Activated CD8-positive, alpha-beta T cell treated with anti-CD3 and anti-CD28 coated beads for 36 hours (primary cell): ENCODE measurements at regions not wholly inside any gene's neighbourhood (a gene's known extent, or its start where the extent isn't known, plus 50 kb on each side); places are given as distances from the start of the nearest gene placed in this dataset.

Source experiments
- ATAC-seq: fragments of 200-7000 bp; cut with Tn5 transposase; one replicate; pipeline ENCODE4 v1.10.0; 2021; ENCODE audit warnings: mild to moderate bottlenecking, moderate library complexity
- CTCF ChIA-PET: fragments of 350-600 bp; sonication (Branson Sonifier 250); formaldehyde crosslinking; loops from one replicate; lab custom pipeline; 2021; ENCODE audit warnings: antibody characterized with exemption; lab: Charles Lee
- POLR2A ChIA-PET: fragments of 350-600 bp; sonication (Branson Sonifier 250); formaldehyde crosslinking; loops from one replicate; lab custom pipeline; 2021; ENCODE audit warnings: antibody characterized with exemption; lab: Charles Lee
- DNase-seq: peaks from one replicate; pipeline ENCODE4 v3.0.0-alpha.2; 2020
- H3K27ac Mint-ChIP-seq: one replicate; pipeline ENCODE4 v1.8.0; 2021; ENCODE audit warnings: mild to moderate bottlenecking, mixed read lengths
- H3K27me3 Mint-ChIP-seq: one replicate; pipeline ENCODE4 v1.8.0; 2021; ENCODE audit warnings: mixed read lengths
- H3K36me3 Mint-ChIP-seq: one replicate; pipeline ENCODE4 v1.8.0; 2021; ENCODE audit warnings: low read depth, mixed read lengths
- H3K4me1 Mint-ChIP-seq: one replicate; pipeline ENCODE4 v1.8.0; 2021; ENCODE audit warnings: low read depth, mixed read lengths
- H3K4me3 Mint-ChIP-seq: one replicate; pipeline ENCODE4 v1.8.0; 2021; ENCODE audit warnings: mild to moderate bottlenecking, moderate library complexity, mixed read lengths
- H3K9me3 Mint-ChIP-seq: one replicate; pipeline ENCODE4 v1.8.0; 2021; ENCODE audit warnings: mixed read lengths
- intact Hi-C: fragments of 100-400 bp; cut with micrococcal nuclease; formaldehyde crosslinking; loops from one replicate; pipeline ENCODE4 v1.10.0; 2022
- TF ChIP-seq, protein P1 (sequence below): fragments of 200-600 bp; IDR thresholded peaks from one replicate; pipeline ENCODE4 v1.8.0; 2022; ENCODE audit warnings: antibody characterized with exemption, mild to moderate bottlenecking

DNA sequence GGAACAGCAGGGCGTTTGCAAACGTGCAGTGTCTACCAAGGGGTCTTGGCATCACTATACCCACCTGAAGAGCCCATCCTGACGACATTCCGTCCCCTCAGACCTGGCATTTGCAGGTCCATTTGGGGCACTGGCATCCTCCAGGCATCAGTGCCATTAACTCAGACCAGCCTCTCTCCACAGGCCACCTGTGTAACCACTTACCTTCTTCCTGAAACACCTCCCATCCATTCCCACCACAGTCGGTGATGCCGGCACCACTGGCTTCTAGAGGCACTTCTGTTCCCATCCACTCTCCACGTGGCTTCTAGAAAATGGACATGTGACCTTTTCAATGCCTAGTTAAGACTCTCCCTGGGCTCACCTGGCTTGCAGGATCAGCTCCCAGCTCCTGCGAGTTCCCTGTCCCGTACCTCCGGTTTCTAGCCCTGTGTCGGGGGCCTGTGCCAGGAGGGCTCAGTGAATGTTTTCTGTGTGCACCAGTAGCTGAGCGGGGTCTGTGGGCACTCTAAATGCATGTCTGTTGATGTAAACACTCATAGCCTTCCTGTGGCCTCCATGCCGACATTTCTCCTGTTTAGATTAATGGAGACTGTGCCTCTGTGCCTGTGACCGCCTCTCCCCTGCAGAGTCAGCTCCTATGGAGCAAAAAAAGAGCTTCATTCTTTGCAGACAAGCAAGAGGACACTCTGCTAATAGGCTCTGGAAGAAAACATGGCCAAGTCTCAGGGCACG lies 458.0 kb upstream of the HS6ST1 start:
- H3K27ac Mint-ChIP-seq, result no peak overlapping the region
- ChIA-PET CTCF (no interaction called here), POLR2A (no interaction called here)
- no peaks in the 10 kb centered on the region for H3K4me1 Mint-ChIP-seq
- no peaks in the 10 kb centered on the region for H3K36me3 Mint-ChIP-seq
- DNase-seq (no peak), ATAC-seq (no peak)
- H3K27me3 Mint-ChIP-seq, result no peaks in the 10 kb centered on the region
- TF ChIP-seq, protein P1, sequence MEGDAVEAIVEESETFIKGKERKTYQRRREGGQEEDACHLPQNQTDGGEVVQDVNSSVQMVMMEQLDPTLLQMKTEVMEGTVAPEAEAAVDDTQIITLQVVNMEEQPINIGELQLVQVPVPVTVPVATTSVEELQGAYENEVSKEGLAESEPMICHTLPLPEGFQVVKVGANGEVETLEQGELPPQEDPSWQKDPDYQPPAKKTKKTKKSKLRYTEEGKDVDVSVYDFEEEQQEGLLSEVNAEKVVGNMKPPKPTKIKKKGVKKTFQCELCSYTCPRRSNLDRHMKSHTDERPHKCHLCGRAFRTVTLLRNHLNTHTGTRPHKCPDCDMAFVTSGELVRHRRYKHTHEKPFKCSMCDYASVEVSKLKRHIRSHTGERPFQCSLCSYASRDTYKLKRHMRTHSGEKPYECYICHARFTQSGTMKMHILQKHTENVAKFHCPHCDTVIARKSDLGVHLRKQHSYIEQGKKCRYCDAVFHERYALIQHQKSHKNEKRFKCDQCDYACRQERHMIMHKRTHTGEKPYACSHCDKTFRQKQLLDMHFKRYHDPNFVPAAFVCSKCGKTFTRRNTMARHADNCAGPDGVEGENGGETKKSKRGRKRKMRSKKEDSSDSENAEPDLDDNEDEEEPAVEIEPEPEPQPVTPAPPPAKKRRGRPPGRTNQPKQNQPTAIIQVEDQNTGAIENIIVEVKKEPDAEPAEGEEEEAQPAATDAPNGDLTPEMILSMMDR, result no peak
- H3K9me3 Mint-ChIP-seq, result no peaks in the 10 kb centered on the region
- no peak overlapping the region for H3K4me3 Mint-ChIP-seq
- intact Hi-C loops, result no loop called here

DNA sequence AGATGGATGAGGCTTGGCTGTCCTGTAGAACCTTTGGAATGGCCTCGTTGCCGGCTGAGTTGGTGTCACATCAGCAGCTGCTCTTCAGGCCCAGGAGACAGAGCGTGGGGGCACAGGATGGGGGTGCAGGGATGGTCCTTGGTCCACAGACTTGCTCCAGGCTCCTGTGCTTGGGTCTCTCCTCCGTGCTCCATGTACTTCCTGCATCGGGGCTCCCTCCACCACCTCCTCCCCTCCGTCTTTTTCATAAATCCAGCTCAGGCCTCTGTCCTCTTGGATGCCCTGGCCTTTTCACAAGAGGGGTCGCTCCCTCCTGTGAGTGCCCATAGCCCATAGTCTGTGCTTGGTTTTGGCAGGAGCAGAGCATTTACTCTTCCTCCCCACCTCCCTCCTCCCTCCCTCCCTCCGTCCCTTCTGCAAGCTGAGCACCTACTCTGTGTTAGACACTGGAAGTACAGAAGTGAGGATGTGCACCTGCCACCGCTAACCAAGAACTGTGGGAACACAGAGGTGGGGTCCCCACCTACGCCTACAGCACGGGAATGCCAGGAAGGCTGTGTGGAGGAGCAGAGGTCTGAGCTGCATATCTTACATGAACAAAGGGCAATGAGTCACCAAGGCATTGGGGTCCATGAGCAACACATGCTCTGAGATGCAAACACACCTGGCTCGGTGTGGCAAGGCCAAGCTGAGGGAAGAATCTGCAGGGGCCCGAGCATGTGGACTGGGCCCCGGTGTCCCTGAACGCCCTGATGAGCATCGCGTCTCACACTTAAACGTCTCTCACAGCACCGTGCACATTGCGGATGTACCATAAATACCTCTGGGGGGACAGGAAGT lies 458.7 kb upstream of the HS6ST1 start:
- Mint-ChIP-seq H3K4me3 (no peak overlapping the region), H3K9me3 (no peaks in the 10 kb centered on the region), H3K27ac (no peak overlapping the region), H3K4me1 (no peaks in the 10 kb centered on the region), H3K36me3 (no peaks in the 10 kb centered on the region), H3K27me3 (no peaks in the 10 kb centered on the region)
- ATAC-seq, result no peak
- TF ChIP-seq, protein P1, result no peak
- intact Hi-C loops, result no loop called here
- no peak for DNase-seq
- CTCF ChIA-PET, result no interaction called here
- POLR2A ChIA-PET, result no interaction called here

DNA sequence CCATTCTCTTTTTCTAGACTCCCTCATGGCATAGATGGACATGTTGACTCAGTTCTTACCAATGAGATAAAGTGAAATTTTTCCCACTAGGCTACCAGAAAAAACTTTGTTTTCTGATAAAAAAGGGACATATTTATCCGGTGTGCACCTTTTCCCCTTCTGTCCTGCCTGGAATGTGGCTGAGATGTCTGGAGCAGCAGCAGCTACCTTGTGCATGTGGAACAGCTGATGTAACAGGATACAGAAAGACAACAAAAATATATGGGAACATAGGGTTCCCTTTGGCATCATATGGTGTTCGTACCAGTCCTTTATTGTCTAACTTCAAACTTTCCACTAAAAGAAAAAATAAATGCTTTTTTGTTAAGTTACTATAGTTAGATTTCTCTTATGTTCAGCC lies 460.2 kb upstream of the HS6ST1 start:
- H3K27me3 Mint-ChIP-seq, result no peaks in the 10 kb centered on the region
- ChIA-PET CTCF (no interaction called here), POLR2A (no interaction called here)
- no peak for ATAC-seq
- DNase-seq, result no peak
- TF ChIP-seq, protein P1, result no peak
- no peaks in the 10 kb centered on the region for H3K9me3 Mint-ChIP-seq
- H3K4me1 Mint-ChIP-seq, result no peaks in the 10 kb centered on the region
- H3K36me3 Mint-ChIP-seq, result no peaks in the 10 kb centered on the region
- intact Hi-C loops, result no loop called here
- H3K4me3 Mint-ChIP-seq, result no peak overlapping the region
- no peak overlapping the region for H3K27ac Mint-ChIP-seq

DNA sequence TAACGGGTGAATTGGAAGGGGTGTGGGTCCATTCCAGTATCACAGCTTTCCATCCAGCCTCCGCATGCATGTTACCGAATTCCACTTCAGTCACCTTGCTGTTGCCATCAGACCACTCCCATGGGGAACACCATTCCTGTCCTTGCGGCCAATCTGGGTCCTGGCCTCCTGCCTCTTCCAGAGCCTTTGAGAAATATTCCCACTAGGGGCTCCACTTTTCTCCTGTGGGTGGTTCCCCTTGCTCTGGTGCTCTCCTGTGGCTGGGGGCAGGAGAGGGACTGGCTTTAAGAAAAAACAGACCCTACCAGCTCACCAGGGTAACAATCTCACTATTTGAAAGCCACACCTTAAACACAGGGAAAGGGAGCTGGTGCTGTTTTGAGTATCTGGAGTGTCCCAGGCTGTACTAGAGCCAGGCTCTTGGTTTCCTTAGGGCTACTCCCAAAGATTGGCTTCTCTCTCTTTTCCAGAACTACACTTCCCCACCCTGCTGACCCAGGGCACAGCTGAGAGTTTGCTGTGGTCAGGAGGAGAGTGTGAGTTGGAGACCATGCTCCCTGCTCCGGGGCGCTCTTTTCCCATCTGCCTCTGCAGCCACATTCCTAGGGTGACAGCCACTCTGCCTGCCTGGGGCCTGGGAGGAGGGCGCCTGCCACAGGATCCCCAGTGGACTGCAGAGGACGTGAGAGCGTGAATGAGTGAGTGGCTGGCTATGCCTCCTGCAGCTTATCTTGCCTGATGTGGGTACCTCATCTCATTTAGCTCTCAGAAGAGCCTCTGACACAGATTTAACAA lies 460.8 kb upstream of the HS6ST1 start:
- ATAC-seq, result no peak
- TF ChIP-seq, protein P1, result no peak
- ChIA-PET CTCF (interaction anchor here (0.8 kb wide), 1 partner anchor 23 kb away, joined by 3 read pairs; no protein-coding TSS in a partner anchor), POLR2A (no interaction called here)
- no peak for DNase-seq
- no peaks in the 10 kb centered on the region for H3K27me3 Mint-ChIP-seq
- no peak overlapping the region for H3K4me3 Mint-ChIP-seq
- no peak overlapping the region for H3K27ac Mint-ChIP-seq
- intact Hi-C loops, result no loop called here
- no peaks in the 10 kb centered on the region for H3K4me1 Mint-ChIP-seq
- no peaks in the 10 kb centered on the region for H3K9me3 Mint-ChIP-seq
- H3K36me3 Mint-ChIP-seq, result no peaks in the 10 kb centered on the region
